IMR-90 (cell line): ENCODE measurements at regions not wholly inside any gene's neighbourhood (a gene's known extent, or its start where the extent isn't known, plus 50 kb on each side); places are given as distances from the start of the nearest gene placed in this dataset.

Experiments used
- ATAC-seq: fragments of 200-7000 bp; cut with Tn5 transposase; 2 replicates; pipeline ENCODE4 v1.9.1; 2020; ENCODE audit warnings: low read depth, mild to moderate bottlenecking, moderate library complexity
- BruUV-seq: library from RNA; stranded (reverse); fragments of 400-500 nt; replicated peaks from 2 replicates; lab custom pipeline; 2021; lab: Mats Ljungman, UMichigan
- CTCF ChIA-PET: fragments of 300-600 bp; formaldehyde crosslinking; extraction: SDS; loops from one replicate; lab custom pipeline; 2021; ENCODE audit warnings: antibody characterized with exemption; lab: Yijun Ruan, JAX
- POLR2A ChIA-PET: fragments of 300-600 bp; sonication (Branson Sonifier 250); formaldehyde crosslinking; loops from one replicate; lab custom pipeline; 2022; ENCODE audit warnings: antibody characterized with exemption; ENCODE audit not compliant: unreplicated experiment; lab: Charles Lee
- DNase-seq: peaks from one replicate; pipeline ENCODE4 v3.0.0; 2013
- H2AFZ ChIP-seq: replicated peaks from 2 replicates; pipeline ENCODE3; 2013; ENCODE audit warnings: low read length, mild to moderate bottlenecking; ENCODE audit not compliant: poor library complexity
- H2AK5ac ChIP-seq: 2 replicates; pipeline ENCODE4 v1.6.1; 2013; ENCODE audit warnings: low read depth, low read length, inconsistent platforms
- H2AK9ac ChIP-seq: replicated peaks from 2 replicates; pipeline ENCODE3; 2013; ENCODE audit warnings: mild to moderate bottlenecking, low read depth, low read length, moderate library complexity; ENCODE audit not compliant: poor library complexity
- H2BK120ac ChIP-seq: 2 replicates; pipeline ENCODE4 v1.6.1; 2013; ENCODE audit warnings: low read depth, low read length, inconsistent platforms
- H2BK15ac ChIP-seq: 3 replicates; pipeline ENCODE4 v1.6.1; 2013; ENCODE audit warnings: low read depth, low read length, inconsistent platforms
- H2BK20ac ChIP-seq: 2 replicates; pipeline ENCODE4 v1.6.1; 2013; ENCODE audit warnings: low read depth, mild to moderate bottlenecking, inconsistent platforms, low read length, moderate library complexity
- H2BK5ac ChIP-seq: 2 replicates; pipeline ENCODE4 v1.6.1; 2013; ENCODE audit warnings: mild to moderate bottlenecking, low read depth, low read length, inconsistent platforms; ENCODE audit not compliant: poor library complexity, severe bottlenecking
- H3K14ac ChIP-seq: replicated peaks from 2 replicates; pipeline ENCODE4 v1.6.1; 2013; ENCODE audit warnings: low read depth, low read length, inconsistent platforms
- H3K18ac ChIP-seq: 2 replicates; pipeline ENCODE4 v1.6.1; 2013; ENCODE audit warnings: low read depth, low read length, control low read depth
- H3K23ac ChIP-seq: 2 replicates; pipeline ENCODE4 v1.6.1; 2013; ENCODE audit warnings: low read depth, low read length, inconsistent platforms
- H3K27ac ChIP-seq: 2 replicates; pipeline ENCODE4 v1.5.1; 2013; ENCODE audit warnings: mild to moderate bottlenecking, control low read depth, low read length; ENCODE audit not compliant: insufficient read depth
- H3K27me3 ChIP-seq: 2 replicates; pipeline ENCODE4 v1.6.1; 2013; ENCODE audit warnings: low read length; ENCODE audit not compliant: control insufficient read depth, insufficient read depth
- H3K36me3 ChIP-seq: 2 replicates; pipeline ENCODE4 v1.6.1; 2013; ENCODE audit warnings: low read length, mixed read lengths; ENCODE audit not compliant: control insufficient read depth, insufficient read depth
- H3K4ac ChIP-seq: 2 replicates; pipeline ENCODE4 v1.6.1; 2013; ENCODE audit warnings: low read depth, low read length, inconsistent platforms
- H3K4me1 ChIP-seq: 2 replicates; pipeline ENCODE4 v1.6.1; 2013; ENCODE audit warnings: low read length, mixed read lengths; ENCODE audit not compliant: control insufficient read depth, insufficient read depth
- H3K4me2 ChIP-seq: 2 replicates; pipeline ENCODE4 v1.6.1; 2013; ENCODE audit warnings: low read depth, mild to moderate bottlenecking, control low read depth, low read length, moderate library complexity
- H3K4me3 ChIP-seq: 2 replicates; pipeline ENCODE4 v1.5.1; 2013; ENCODE audit warnings: low read depth, mild to moderate bottlenecking, control low read depth, low read length, moderate library complexity; ENCODE audit not compliant: insufficient read depth
- H3K56ac ChIP-seq: 2 replicates; pipeline ENCODE4 v1.6.1; 2013; ENCODE audit warnings: low read length, inconsistent platforms; ENCODE audit not compliant: insufficient read depth; ENCODE audit errors: extremely low read depth
- H3K79me1 ChIP-seq, 2 experiments: 2 replicates each; pipeline ENCODE4 v1.6.1; 2013; ENCODE audit warnings: low read length in 2 of 2, inconsistent platforms in 1 of 2, low read depth in 1 of 2
- H3K9ac ChIP-seq: 2 replicates; pipeline ENCODE4 v1.6.1; 2013; ENCODE audit warnings: low read depth, low read length, control low read depth
- H3K9me1 ChIP-seq: 2 replicates; pipeline ENCODE4 v1.6.1; 2013; ENCODE audit warnings: low read length, inconsistent platforms; ENCODE audit not compliant: insufficient read depth
- H3K9me3 ChIP-seq: 2 replicates; pipeline ENCODE4 v1.6.1; 2013; ENCODE audit warnings: low read length; ENCODE audit not compliant: control insufficient read depth, insufficient read depth
- H4K20me1 ChIP-seq: 2 replicates; pipeline ENCODE4 v1.6.1; 2013; ENCODE audit warnings: low read length, inconsistent platforms; ENCODE audit not compliant: insufficient read depth
- H4K5ac ChIP-seq: 2 replicates; pipeline ENCODE4 v1.6.1; 2013; ENCODE audit warnings: mild to moderate bottlenecking, low read depth, low read length, control low read depth
- H4K8ac ChIP-seq, 2 experiments: 2 replicates each; pipeline ENCODE4 v1.6.1; 2013; ENCODE audit warnings: low read depth in 2 of 2, low read length in 2 of 2, control low read depth in 1 of 2, inconsistent platforms in 1 of 2
- H4K91ac ChIP-seq: 2 replicates; pipeline ENCODE4 v1.6.1; 2013; ENCODE audit warnings: low read depth, low read length, inconsistent platforms; ENCODE audit not compliant: insufficient read depth
- CTCF ChIP-seq: conservative IDR thresholded peaks from 2 replicates; pipeline ENCODE4 v1.5.1; 2012; ENCODE audit warnings: mild to moderate bottlenecking, low read depth, low read length, improper control_type of control experiment
- WGBS, 2 experiments: methylation state at CpG; one replicate each; pipeline versions ENCODE4 v1.1.5 to v1.1.7; 2013; ENCODE audit warnings: missing lambda C conversion rate in 2 of 2; ENCODE audit not compliant: insufficient read length in 1 of 2; ENCODE audit errors: extremely low coverage in 2 of 2; 5-methylcytosine and 5-hydroxymethylcytosine counted together
- dilution Hi-C: fragments of 300-500 bp; cut with HindIII; formaldehyde crosslinking; loops from one replicate; pipeline ENCODE4 v1.14.3; 2018; ENCODE audit warnings: low sequenced_read_pairs; ENCODE audit not compliant: unreplicated experiment
- in situ Hi-C: fragments of 300-500 bp; cut with MboI; formaldehyde crosslinking; loops from 3 replicates; pipeline ENCODE4 v1.14.3; 2019; ENCODE audit warnings: low sequenced_read_pairs, inconsistent platforms, mixed read lengths
- intact Hi-C: fragments of 100-400 bp; cut with micrococcal nuclease; formaldehyde crosslinking; loops from 2 replicates; pipeline ENCODE4 v1.10.0; 2022

DNA sequence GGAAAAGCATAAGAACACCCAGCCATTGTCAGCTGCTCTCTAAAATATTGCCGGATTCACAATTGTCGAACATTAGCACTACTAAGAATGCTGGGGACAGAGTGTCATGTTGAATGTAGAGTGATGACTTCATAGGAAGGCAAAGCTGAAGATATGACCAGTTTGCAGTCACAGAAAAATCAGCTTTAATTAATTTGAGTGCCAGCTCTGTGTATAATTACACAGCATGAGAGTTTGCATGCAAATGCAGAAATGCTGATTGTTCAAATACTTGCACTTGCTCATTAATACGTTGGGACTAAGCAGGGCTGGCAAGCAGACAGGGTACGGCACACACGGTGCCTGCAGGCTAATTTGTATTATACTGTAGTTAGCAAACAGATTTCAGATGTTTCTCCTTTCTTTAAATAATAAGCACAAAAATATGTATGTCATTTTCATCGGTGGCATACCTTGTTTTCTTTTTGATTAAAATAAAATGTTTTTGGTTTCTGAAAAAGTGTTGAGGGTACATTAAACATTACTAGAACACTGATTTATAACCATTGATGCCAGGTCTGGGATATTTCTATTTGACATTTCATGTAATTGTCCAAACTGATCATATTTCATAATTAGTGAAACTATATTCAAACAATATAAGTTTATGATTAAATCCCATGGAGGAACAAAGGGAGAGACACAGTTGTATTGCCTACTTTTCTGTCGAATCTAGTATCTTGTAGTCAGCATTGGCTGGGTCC, 99.8 kb upstream of the ADGRL2 start:
- H2BK20ac ChIP-seq, result peak overlapping the region; percentile 36; the same call in 1 of the 2 replicates
- no peak overlapping the region for H4K8ac ChIP-seq
- peaks cover 2% of the 10 kb centered on the region; the same call in 1 of the 2 replicates for H3K9me1 ChIP-seq
- no peak overlapping the region for H3K23ac ChIP-seq
- no peak for DNase-seq
- no peaks in the 10 kb centered on the region for H3K36me3 ChIP-seq
- H3K14ac ChIP-seq, result no peak overlapping the region
- no CpG with 5 or more reads among the region's 7 CpGs for WGBS, 2 experiments
- peaks cover 10% of the 10 kb centered on the region for H3K4me1 ChIP-seq
- H2AK5ac ChIP-seq, result no peak overlapping the region
- ChIA-PET CTCF (no interaction called here), POLR2A (no interaction called here)
- no peaks in the 10 kb centered on the region for H3K9me3 ChIP-seq
- H3K27me3 ChIP-seq, result no peaks in the 10 kb centered on the region
- H3K4me3 ChIP-seq, result no peak overlapping the region
- dilution Hi-C loops, result no loop called here
- no peaks in the 10 kb centered on the region for H3K79me1 ChIP-seq
- H3K56ac ChIP-seq, result no peak overlapping the region
- ATAC-seq, result no peak
- no peak overlapping the region for H2AK9ac ChIP-seq
- no peak overlapping the region for H2BK5ac ChIP-seq
- no peaks in the 10 kb centered on the region for H4K20me1 ChIP-seq
- in situ Hi-C loops, result no loop called here
- no peak overlapping the region for H3K4ac ChIP-seq
- no peak overlapping the region for H3K18ac ChIP-seq
- H3K4me2 ChIP-seq, result no peak overlapping the region
- no peak for TF ChIP-seq CTCF
- H4K91ac ChIP-seq, result no peak overlapping the region
- H2BK120ac ChIP-seq, result peak overlapping the region; percentile 26; the same call in 1 of the 2 replicates
- BruUV-seq, result no TSS peak
- intact Hi-C loops, result no loop called here
- H2BK15ac ChIP-seq, result no peak overlapping the region
- H3K9ac ChIP-seq, result no peak overlapping the region
- no peak overlapping the region for H4K5ac ChIP-seq
- no peak overlapping the region for H3K27ac ChIP-seq
- no peak overlapping the region for H2AFZ ChIP-seq
